ENCODE measurements at regions not wholly inside any gene's neighbourhood (a gene's known extent, or its start where the extent isn't known, plus 50 kb on each side); places are given as distances from the start of the nearest gene placed in this dataset.

- Histone ChIP-seq H3K9ac (ENCODE audit: low read length) (no peak overlapping the region), H3K4me2 (ENCODE audit: low read depth, low read length) (no peak overlapping the region), H3K9me3 (replicated peaks; ENCODE audit: insufficient read depth, low read length) (no peaks in the 10 kb centered on the region), H3K4me1 (ENCODE audit: low read length) (no peaks in the 10 kb centered on the region), H3K4me3 (ENCODE audit: low read length) (no peak overlapping the region), H4K20me1 (ENCODE audit: insufficient read depth, low read length) (no peaks in the 10 kb centered on the region), H3F3A (ENCODE audit: insufficient read depth, low read length) (no peaks in the 10 kb centered on the region), H3K27me3 (replicated peaks; ENCODE audit: insufficient read depth, low read length) (no peaks in the 10 kb centered on the region), H3K9me2 (replicated peaks; ENCODE audit: insufficient read depth, low read length) (no peaks in the 10 kb centered on the region), H3K36me3 (replicated peaks; ENCODE audit: insufficient read depth, low read length) (no peaks in the 10 kb centered on the region), H3K27ac (ENCODE audit: low read length) (no peak overlapping the region), H2AFZ (ENCODE audit: low read length) (no peak overlapping the region), H3K79me2 (ENCODE audit: low read length) (no peaks in the 10 kb centered on the region)
- TF ChIP-seq EZH2phosphoT487 (IDR thresholded peaks at IDR 0.05; ENCODE audit: low read length) = no peak
- no peak for TF ChIP-seq CTCF (IDR thresholded peaks at IDR 0.05; ENCODE audit: low read length)
- TF ChIP-seq EZH2 (optimal IDR thresholded peaks at IDR 0.05; ENCODE audit: low read depth, low read length) = no peak
- DNase-seq = no peak
Measured at GRCh38 chr4:163621821-163622220, 127.3 kb downstream of the TMA16 start.

- Histone ChIP-seq H4K20me1 (ENCODE audit: insufficient read depth, low read length) (no peaks in the 10 kb centered on the region), H3F3A (ENCODE audit: insufficient read depth, low read length) (no peaks in the 10 kb centered on the region), H3K27me3 (replicated peaks; ENCODE audit: insufficient read depth, low read length) (no peaks in the 10 kb centered on the region), H3K4me2 (ENCODE audit: low read depth, low read length) (no peak overlapping the region), H3K27ac (ENCODE audit: low read length) (no peak overlapping the region), H2AFZ (ENCODE audit: low read length) (no peak overlapping the region), H3K79me2 (ENCODE audit: low read length) (no peaks in the 10 kb centered on the region), H3K9me3 (replicated peaks; ENCODE audit: insufficient read depth, low read length) (no peaks in the 10 kb centered on the region), H3K4me1 (ENCODE audit: low read length) (no peaks in the 10 kb centered on the region), H3K9me2 (replicated peaks; ENCODE audit: insufficient read depth, low read length) (no peaks in the 10 kb centered on the region), H3K9ac (ENCODE audit: low read length) (no peak overlapping the region), H3K36me3 (replicated peaks; ENCODE audit: insufficient read depth, low read length) (no peaks in the 10 kb centered on the region), H3K4me3 (ENCODE audit: low read length) (no peak overlapping the region)
- TF ChIP-seq EZH2phosphoT487 (IDR thresholded peaks at IDR 0.05; ENCODE audit: low read length) (no peak), EZH2 (optimal IDR thresholded peaks at IDR 0.05; ENCODE audit: low read depth, low read length) (no peak), CTCF (IDR thresholded peaks at IDR 0.05; ENCODE audit: low read length) (no peak)
- no peak for DNase-seq
Measured at GRCh38 chr4:163622379-163623035, 128.0 kb downstream of the TMA16 start.

GRCh38 chr4:163623787-163624186, 129.3 kb downstream of the TMA16 start:
- Histone ChIP-seq H3K4me1 (ENCODE audit: low read length) (no peaks in the 10 kb centered on the region), H3K9ac (ENCODE audit: low read length) (no peak overlapping the region), H3K27ac (ENCODE audit: low read length) (no peak overlapping the region), H3K4me3 (ENCODE audit: low read length) (no peak overlapping the region), H3K9me2 (replicated peaks; ENCODE audit: insufficient read depth, low read length) (no peaks in the 10 kb centered on the region), H3K79me2 (ENCODE audit: low read length) (no peaks in the 10 kb centered on the region), H3F3A (ENCODE audit: insufficient read depth, low read length) (no peaks in the 10 kb centered on the region), H3K36me3 (replicated peaks; ENCODE audit: insufficient read depth, low read length) (no peaks in the 10 kb centered on the region), H3K4me2 (ENCODE audit: low read depth, low read length) (no peak overlapping the region), H3K9me3 (replicated peaks; ENCODE audit: insufficient read depth, low read length) (no peaks in the 10 kb centered on the region), H2AFZ (ENCODE audit: low read length) (no peak overlapping the region), H4K20me1 (ENCODE audit: insufficient read depth, low read length) (no peaks in the 10 kb centered on the region), H3K27me3 (replicated peaks; ENCODE audit: insufficient read depth, low read length) (no peaks in the 10 kb centered on the region)
- DNase-seq = no peak
- TF ChIP-seq EZH2phosphoT487 (IDR thresholded peaks at IDR 0.05; ENCODE audit: low read length) (no peak), EZH2 (optimal IDR thresholded peaks at IDR 0.05; ENCODE audit: low read depth, low read length) (no peak), CTCF (IDR thresholded peaks at IDR 0.05; ENCODE audit: low read length) (no peak)
